NB4 (cell line): ENCODE measurements at regions not wholly inside any gene's neighbourhood (a gene's known extent, or its start where the extent isn't known, plus 50 kb on each side); places are given as distances from the start of the nearest gene placed in this dataset.

Experiments used
- DNase-seq: peaks from one replicate; pipeline ENCODE4 v3.0.0; 2010; ENCODE audit warnings: low read depth
- H3K4me3 ChIP-seq: one replicate; pipeline ENCODE4 v1.5.1; 2011; ENCODE audit warnings: mild to moderate bottlenecking, low read depth, low read length, moderate library complexity
- MAX ChIP-seq: IDR thresholded peaks from 2 replicates; pipeline ENCODE4 v1.6.1; 2011; ENCODE audit warnings: low read depth, low read length
- MYC ChIP-seq: IDR thresholded peaks from 2 replicates; pipeline ENCODE4 v1.6.1; 2011; ENCODE audit warnings: low read depth, low read length
- POLR2A ChIP-seq: IDR thresholded peaks from 2 replicates; pipeline ENCODE4 v1.6.1; 2011; ENCODE audit warnings: mild to moderate bottlenecking; ENCODE audit not compliant: insufficient read length; ENCODE audit errors: extremely low read depth
- TF ChIP-seq, protein P1 (sequence below): IDR thresholded peaks from one replicate; pipeline ENCODE4 v1.5.1; 2012; ENCODE audit warnings: low read depth, low read length

- DNase-seq: no peak
- no peak for TF ChIP-seq POLR2A
- TF ChIP-seq MYC: no peak
- TF ChIP-seq, protein P1, sequence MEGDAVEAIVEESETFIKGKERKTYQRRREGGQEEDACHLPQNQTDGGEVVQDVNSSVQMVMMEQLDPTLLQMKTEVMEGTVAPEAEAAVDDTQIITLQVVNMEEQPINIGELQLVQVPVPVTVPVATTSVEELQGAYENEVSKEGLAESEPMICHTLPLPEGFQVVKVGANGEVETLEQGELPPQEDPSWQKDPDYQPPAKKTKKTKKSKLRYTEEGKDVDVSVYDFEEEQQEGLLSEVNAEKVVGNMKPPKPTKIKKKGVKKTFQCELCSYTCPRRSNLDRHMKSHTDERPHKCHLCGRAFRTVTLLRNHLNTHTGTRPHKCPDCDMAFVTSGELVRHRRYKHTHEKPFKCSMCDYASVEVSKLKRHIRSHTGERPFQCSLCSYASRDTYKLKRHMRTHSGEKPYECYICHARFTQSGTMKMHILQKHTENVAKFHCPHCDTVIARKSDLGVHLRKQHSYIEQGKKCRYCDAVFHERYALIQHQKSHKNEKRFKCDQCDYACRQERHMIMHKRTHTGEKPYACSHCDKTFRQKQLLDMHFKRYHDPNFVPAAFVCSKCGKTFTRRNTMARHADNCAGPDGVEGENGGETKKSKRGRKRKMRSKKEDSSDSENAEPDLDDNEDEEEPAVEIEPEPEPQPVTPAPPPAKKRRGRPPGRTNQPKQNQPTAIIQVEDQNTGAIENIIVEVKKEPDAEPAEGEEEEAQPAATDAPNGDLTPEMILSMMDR: no peak
- TF ChIP-seq MAX: no peak
- no peak overlapping the region for H3K4me3 ChIP-seq
Measured at GRCh38 chr11:46198245-46199240, 77.3 kb upstream of the PHF21A start.

GRCh38 chr11:46197421-46197820 is 76.2 kb upstream of the PHF21A start:
- no peak for DNase-seq
- TF ChIP-seq POLR2A (no peak), MYC (no peak), MAX (no peak)
- TF ChIP-seq, protein P1: no peak

GRCh38 chr11:46188017-46188416 is 66.8 kb upstream of the PHF21A start:
- TF ChIP-seq MAX (no peak), MYC (no peak), POLR2A (no peak)
- TF ChIP-seq, protein P1: no peak
- no peak for DNase-seq
- no peak overlapping the region for H3K4me3 ChIP-seq

More at GRCh38 chr11:46197421-46197820, 76.2 kb upstream of the PHF21A start:
- no peak overlapping the region for H3K4me3 ChIP-seq

- TF ChIP-seq POLR2A (no peak), MAX (no peak), MYC (no peak)
- TF ChIP-seq, protein P1: no peak
- H3K4me3 ChIP-seq: no peak overlapping the region
- DNase-seq: no peak
Measured at GRCh38 chr11:46183819-46184218, 62.6 kb upstream of the PHF21A start.

GRCh38 chr11:46181843-46182424 is 60.7 kb upstream of the PHF21A start:
- TF ChIP-seq, protein P1: no peak
- TF ChIP-seq POLR2A (no peak), MYC (no peak), MAX (no peak)
- DNase-seq: no peak
- H3K4me3 ChIP-seq: no peak overlapping the region
